PC-3 (cell line): ENCODE measurements at regions not wholly inside any gene's neighbourhood (a gene's known extent, or its start where the extent isn't known, plus 50 kb on each side); places are given as distances from the start of the nearest gene placed in this dataset.

Experiments used
- ATAC-seq: fragments of 200-7000 bp; cut with Tn5 transposase; 2 replicates; pipeline ENCODE4 v1.9.1; 2020; ENCODE audit warnings: mild to moderate bottlenecking, moderate library complexity
- BruUV-seq: library from RNA; stranded (reverse); fragments of 400-500 nt; replicated peaks from 2 replicates; lab custom pipeline; 2021; lab: Mats Ljungman, UMichigan
- CTCF ChIA-PET: fragments of 300-600 bp; sonication (Branson Sonifier 250); formaldehyde crosslinking; loops from one replicate; lab custom pipeline; 2022; ENCODE audit warnings: antibody characterized with exemption; lab: Charles Lee
- POLR2A ChIA-PET: fragments of 300-600 bp; sonication (Branson Sonifier 250); formaldehyde crosslinking; loops from one replicate; lab custom pipeline; 2022; ENCODE audit warnings: antibody characterized with exemption; ENCODE audit not compliant: unreplicated experiment; lab: Charles Lee
- DNase-seq: peaks from one replicate; pipeline ENCODE4 v3.0.0-alpha.2; 2015
- H2AFZ ChIP-seq: fragments of 300-600 bp; sonication (generic); 2 replicates; pipeline ENCODE4 v1.6.0; 2016; ENCODE audit warnings: antibody characterized with exemption, low read length
- H3F3A ChIP-seq: fragments of 300-600 bp; sonication (generic); one replicate; pipeline ENCODE4 v1.6.0; 2017; ENCODE audit warnings: antibody characterized with exemption, low read length, control low read depth, mild to moderate bottlenecking; ENCODE audit not compliant: unreplicated experiment
- H3K27ac ChIP-seq: fragments of 300-600 bp; sonication (generic); 2 replicates; pipeline ENCODE4 v1.5.1; 2016; ENCODE audit warnings: mild to moderate bottlenecking, low read length
- H3K27me3 ChIP-seq: fragments of 300-600 bp; sonication (generic); 2 replicates; pipeline ENCODE4 v1.6.1; 2016; ENCODE audit warnings: low read length, mixed read lengths
- H3K36me3 ChIP-seq: fragments of 300-600 bp; sonication (generic); 2 replicates; pipeline ENCODE4 v1.6.1; 2016; ENCODE audit warnings: low read depth, mixed run types, low read length, mixed read lengths
- H3K4me1 ChIP-seq: fragments of 300-600 bp; sonication (generic); 2 replicates; pipeline ENCODE4 v1.5.1; 2016; ENCODE audit warnings: low read length; ENCODE audit not compliant: insufficient read depth
- H3K4me2 ChIP-seq: fragments of 300-600 bp; sonication (generic); 2 replicates; pipeline ENCODE4 v1.6.0; 2016; ENCODE audit warnings: low read length
- H3K4me3 ChIP-seq: fragments of 300-600 bp; sonication (generic); 2 replicates; pipeline ENCODE4 v1.5.1; 2016; ENCODE audit warnings: mild to moderate bottlenecking, low read length, mixed read lengths
- H3K79me2 ChIP-seq: fragments of 300-600 bp; sonication (generic); 2 replicates; pipeline ENCODE4 v1.6.1; 2017; ENCODE audit warnings: low read length, mixed read lengths
- H3K9ac ChIP-seq: fragments of 300-600 bp; sonication (generic); 2 replicates; pipeline ENCODE4 v1.6.0; 2016; ENCODE audit warnings: mild to moderate bottlenecking, low read length
- H3K9me2 ChIP-seq: fragments of 300-600 bp; sonication (generic); replicated peaks from 2 replicates; pipeline ENCODE4 v1.6.1; 2016; ENCODE audit warnings: mixed run types, low read length, mixed read lengths
- H3K9me3 ChIP-seq: fragments of 300-600 bp; sonication (generic); 2 replicates; pipeline ENCODE4 v1.6.1; 2016; ENCODE audit warnings: low read length, mixed read lengths
- H4K20me1 ChIP-seq: fragments of 300-600 bp; sonication (generic); 2 replicates; pipeline ENCODE4 v1.6.1; 2016; ENCODE audit warnings: low read length, mixed read lengths
- EZH2 ChIP-seq: fragments of 300-600 bp; sonication (generic); IDR thresholded peaks from one replicate; pipeline ENCODE4 v1.6.1; 2017; ENCODE audit warnings: antibody characterized with exemption, mild to moderate bottlenecking, low read length; ENCODE audit not compliant: unreplicated experiment
- EZH2phosphoT487 ChIP-seq: fragments of 300-600 bp; sonication (generic); IDR thresholded peaks from 2 replicates; pipeline ENCODE4 v1.6.1; 2018; ENCODE audit warnings: mild to moderate bottlenecking, antibody characterized with exemption, low read length, borderline replicate concordance
- intact Hi-C: fragments of 100-400 bp; cut with micrococcal nuclease; formaldehyde crosslinking; loops from 2 replicates; pipeline ENCODE4 v1.9.0; 2023
- TF ChIP-seq, protein P1 (sequence below): fragments of 300-600 bp; sonication (generic); conservative IDR thresholded peaks from 2 replicates; pipeline ENCODE4 v1.5.1; 2017; ENCODE audit warnings: antibody characterized with exemption, low read depth, mild to moderate bottlenecking, low read length

DNA sequence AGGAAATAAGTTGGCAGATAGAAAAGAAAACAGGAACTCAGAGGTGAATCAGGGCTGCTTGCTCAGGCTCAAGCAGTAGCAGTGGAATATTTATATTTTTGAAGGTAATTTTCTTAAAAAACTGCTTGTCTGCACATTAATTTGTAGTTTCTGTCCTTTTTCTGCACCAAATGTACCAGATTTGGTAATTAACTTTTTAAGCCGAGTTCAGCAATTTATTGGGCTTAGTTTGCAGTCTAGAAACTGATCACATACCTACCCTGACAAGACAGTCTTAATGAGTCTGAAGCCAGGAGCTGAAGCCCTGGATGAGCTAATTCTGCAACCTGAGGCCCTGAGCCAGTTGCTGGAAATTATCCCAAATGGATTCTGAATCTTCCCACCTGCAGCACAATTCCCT is 647.0 kb downstream of the TDRD15 start:
- Histone ChIP-seq H2AFZ (no peak overlapping the region), H3K79me2 (no peaks in the 10 kb centered on the region), H3K9ac (no peak overlapping the region), H3K27ac (no peak overlapping the region), H3F3A (no peaks in the 10 kb centered on the region), H3K9me3 (0 out of 2 replicates have a peak, but pooled peaks cover 8% of the 10 kb centered on the region), H3K36me3 (no peaks in the 10 kb centered on the region), H3K27me3 (no peaks in the 10 kb centered on the region), H3K4me3 (no peak overlapping the region), H4K20me1 (no peaks in the 10 kb centered on the region), H3K4me2 (no peak overlapping the region), H3K9me2 (no peaks in the 10 kb centered on the region), H3K4me1 (no peaks in the 10 kb centered on the region)
- POLR2A ChIA-PET = no interaction called here
- intact Hi-C loops = no loop called here
- CTCF ChIA-PET = no interaction called here
- DNase-seq (no peak), ATAC-seq (no peak)
- TF ChIP-seq, protein P1, sequence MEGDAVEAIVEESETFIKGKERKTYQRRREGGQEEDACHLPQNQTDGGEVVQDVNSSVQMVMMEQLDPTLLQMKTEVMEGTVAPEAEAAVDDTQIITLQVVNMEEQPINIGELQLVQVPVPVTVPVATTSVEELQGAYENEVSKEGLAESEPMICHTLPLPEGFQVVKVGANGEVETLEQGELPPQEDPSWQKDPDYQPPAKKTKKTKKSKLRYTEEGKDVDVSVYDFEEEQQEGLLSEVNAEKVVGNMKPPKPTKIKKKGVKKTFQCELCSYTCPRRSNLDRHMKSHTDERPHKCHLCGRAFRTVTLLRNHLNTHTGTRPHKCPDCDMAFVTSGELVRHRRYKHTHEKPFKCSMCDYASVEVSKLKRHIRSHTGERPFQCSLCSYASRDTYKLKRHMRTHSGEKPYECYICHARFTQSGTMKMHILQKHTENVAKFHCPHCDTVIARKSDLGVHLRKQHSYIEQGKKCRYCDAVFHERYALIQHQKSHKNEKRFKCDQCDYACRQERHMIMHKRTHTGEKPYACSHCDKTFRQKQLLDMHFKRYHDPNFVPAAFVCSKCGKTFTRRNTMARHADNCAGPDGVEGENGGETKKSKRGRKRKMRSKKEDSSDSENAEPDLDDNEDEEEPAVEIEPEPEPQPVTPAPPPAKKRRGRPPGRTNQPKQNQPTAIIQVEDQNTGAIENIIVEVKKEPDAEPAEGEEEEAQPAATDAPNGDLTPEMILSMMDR = no peak
- no peak for TF ChIP-seq EZH2
- TF ChIP-seq EZH2phosphoT487 = no peak
- BruUV-seq = no TSS peak

DNA sequence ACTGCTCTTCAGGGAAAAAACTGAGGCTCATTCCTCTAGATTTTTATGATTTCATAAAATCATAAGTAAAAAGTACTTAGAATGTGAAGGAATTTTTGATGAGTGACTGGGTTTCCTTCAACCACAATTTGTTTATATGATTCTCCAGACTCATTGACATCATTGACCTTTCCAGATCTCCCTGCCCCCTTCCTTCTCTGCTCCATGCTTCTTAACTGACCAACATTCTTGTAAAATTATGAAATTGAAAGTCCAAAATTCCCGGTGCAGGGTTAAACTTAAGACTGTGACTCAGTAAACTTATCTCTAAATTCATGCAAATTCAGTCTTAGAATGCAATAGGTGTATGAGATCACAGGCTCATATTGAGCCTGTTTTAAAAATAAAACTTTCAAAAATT is 648.9 kb downstream of the TDRD15 start:
- Histone ChIP-seq H3K27me3 (no peaks in the 10 kb centered on the region), H3K4me2 (no peak overlapping the region), H3K79me2 (no peaks in the 10 kb centered on the region), H4K20me1 (no peaks in the 10 kb centered on the region), H3K4me3 (no peak overlapping the region), H3K9ac (no peak overlapping the region), H3F3A (no peaks in the 10 kb centered on the region), H2AFZ (no peak overlapping the region), H3K27ac (no peak overlapping the region), H3K9me3 (0 out of 2 replicates have a peak, but pooled peaks cover 10% of the 10 kb centered on the region), H3K36me3 (no peaks in the 10 kb centered on the region), H3K4me1 (no peaks in the 10 kb centered on the region), H3K9me2 (no peaks in the 10 kb centered on the region)
- no TSS peak for BruUV-seq
- POLR2A ChIA-PET = no interaction called here
- DNase-seq (no peak), ATAC-seq (no peak)
- CTCF ChIA-PET = no interaction called here
- TF ChIP-seq EZH2phosphoT487 (no peak), EZH2 (no peak)
- TF ChIP-seq, protein P1 = no peak
- intact Hi-C loops = no loop called here

DNA sequence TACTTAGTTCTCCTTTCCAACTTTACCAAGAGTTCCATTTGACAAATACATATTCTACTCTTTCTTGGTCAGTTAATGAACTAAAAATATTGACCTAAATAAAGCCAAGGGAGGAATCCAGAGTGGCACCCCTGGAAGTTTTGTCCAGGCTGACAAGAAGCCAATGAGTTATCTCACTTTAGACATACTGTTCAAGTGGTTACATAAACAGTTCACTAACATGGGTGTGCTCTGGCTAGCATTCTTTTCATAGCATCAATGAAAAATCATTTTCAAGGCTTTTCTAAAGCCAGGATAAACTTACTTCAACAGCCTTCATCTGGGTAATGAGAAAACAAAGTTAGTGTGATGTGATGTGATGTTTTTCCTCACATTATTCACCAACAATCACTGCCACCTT is 649.4 kb downstream of the TDRD15 start:
- ATAC-seq = no peak
- DNase-seq = no peak

More for the DNA sequence above, 649.4 kb downstream of the TDRD15 start:
- no peaks in the 10 kb centered on the region for H4K20me1 ChIP-seq
- no peaks in the 10 kb centered on the region for H3K4me1 ChIP-seq
- H3K79me2 ChIP-seq = no peaks in the 10 kb centered on the region
- intact Hi-C loops = no loop called here
- no peaks in the 10 kb centered on the region for H3K9me2 ChIP-seq
- H3K4me3 ChIP-seq = no peak overlapping the region
- no peak overlapping the region for H3K27ac ChIP-seq
- no peaks in the 10 kb centered on the region for H3K36me3 ChIP-seq
- no peak overlapping the region for H3K9ac ChIP-seq
- TF ChIP-seq, protein P1 = no peak
- TF ChIP-seq EZH2 (no peak), EZH2phosphoT487 (no peak)
- no TSS peak for BruUV-seq
- no peaks in the 10 kb centered on the region for H3K27me3 ChIP-seq
- no peak overlapping the region for H2AFZ ChIP-seq
- POLR2A ChIA-PET = no interaction called here
- H3K9me3 ChIP-seq = peaks cover 11% of the 10 kb centered on the region; the same call in 1 of the 2 replicates
- CTCF ChIA-PET = no interaction called here
- H3F3A ChIP-seq = no peaks in the 10 kb centered on the region
- H3K4me2 ChIP-seq = no peak overlapping the region
